NK-92 (cell line): ENCODE measurements at regions not wholly inside any gene's neighbourhood (a gene's known extent, or its start where the extent isn't known, plus 50 kb on each side); places are given as distances from the start of the nearest gene placed in this dataset.
"Not testable (repeated sequence)": the region's sequence is repeated elsewhere in the genome, so short reads cannot be mapped to it uniquely, and the experiment has no call there.

Experiments
- DNase-seq: peaks from one replicate; lab custom pipeline; 2025; ENCODE audit not compliant: unreplicated experiment; lab: John Stamatoyannopoulos, UW

- DNase-seq = no peak
These were observed 175.2 kb upstream of the SMARCA2 start for GRCh38 chr9:1839909-1840308.

DNA sequence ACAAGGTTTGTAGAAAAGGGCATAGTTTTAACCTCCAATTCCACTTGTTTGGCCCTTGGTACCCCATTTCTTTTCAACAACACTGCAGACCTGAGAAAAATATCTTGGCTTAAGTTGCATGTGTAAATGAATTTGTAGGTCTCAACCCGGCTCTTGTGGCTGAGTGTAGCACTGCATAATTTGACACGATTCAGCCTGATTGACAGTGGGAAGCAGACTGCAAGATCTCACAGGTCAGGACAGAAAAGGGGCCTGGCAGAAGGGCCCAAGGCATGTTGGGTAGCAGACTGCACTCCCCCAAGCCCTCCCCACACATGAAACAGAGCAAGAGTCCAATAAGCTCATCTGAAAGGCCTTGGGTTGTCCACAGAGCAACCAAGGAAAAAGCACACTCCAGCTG, 169.7 kb upstream of the SMARCA2 start:
- no peak for DNase-seq

DNA sequence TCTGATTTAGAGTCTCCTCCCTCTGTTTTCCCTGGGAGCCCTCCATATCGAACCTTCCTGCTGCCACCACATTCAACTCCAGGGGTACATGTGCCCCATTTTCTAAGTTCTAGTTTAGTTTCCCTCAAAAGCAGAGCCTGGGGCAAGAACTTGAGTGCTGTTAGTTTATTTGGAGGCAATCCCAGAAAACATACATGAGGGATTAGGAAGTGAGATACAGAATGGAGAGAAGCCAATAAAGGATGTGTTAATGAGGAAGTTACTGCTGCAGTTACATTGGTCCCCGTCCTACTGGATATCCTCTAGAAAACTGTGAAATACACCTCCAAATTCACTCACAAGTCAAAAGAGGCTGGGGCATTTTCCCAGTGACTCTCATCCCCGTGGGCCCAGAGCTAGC, 159.4 kb upstream of the SMARCA2 start:
- no peak for DNase-seq

GRCh38 chr9:1857808-1858207, 157.3 kb upstream of the SMARCA2 start:
- DNase-seq = no peak

DNA sequence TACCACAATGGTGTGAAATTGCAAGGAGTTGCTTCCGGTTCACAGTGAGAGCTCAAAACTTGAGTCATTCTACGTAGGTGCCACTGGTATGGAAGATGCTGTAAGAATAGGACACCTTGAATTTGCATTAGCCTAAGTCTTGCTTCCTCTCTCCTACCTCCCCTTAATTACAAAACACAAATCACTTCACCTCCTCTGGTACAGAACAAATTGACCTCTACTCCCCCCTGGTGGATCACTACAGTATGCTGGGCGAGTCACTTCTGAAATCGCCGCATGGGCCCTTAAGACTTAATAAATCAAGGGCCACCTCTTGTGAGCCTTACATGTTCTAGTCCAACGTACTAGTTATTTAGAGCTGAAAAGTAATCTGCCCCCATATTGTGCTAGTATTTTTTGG, 145.3 kb upstream of the SMARCA2 start:
- peak; percentile 4 for DNase-seq

DNA sequence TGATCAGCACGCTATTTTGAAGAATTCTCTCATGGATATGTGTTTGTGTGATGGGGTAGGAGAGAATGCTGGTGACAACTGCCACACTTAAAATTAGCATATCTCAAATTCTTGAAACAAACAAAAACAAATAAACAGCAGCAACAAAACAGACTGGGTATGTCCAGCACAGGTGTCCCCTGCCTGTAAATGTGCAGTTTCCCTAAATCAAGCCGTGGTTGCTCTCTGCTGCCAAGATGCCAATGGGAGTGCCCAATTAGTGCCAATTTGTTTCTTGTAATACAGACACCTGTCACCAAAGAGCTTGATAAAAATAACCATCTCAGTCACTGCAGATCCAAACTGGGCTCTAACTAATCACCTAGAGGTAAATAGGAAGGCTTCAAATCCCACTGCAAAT, 144.2 kb upstream of the SMARCA2 start:
- no peak for DNase-seq

- no peak for DNase-seq
These were observed 143.3 kb upstream of the SMARCA2 start for GRCh38 chr9:1871626-1872419.

DNA sequence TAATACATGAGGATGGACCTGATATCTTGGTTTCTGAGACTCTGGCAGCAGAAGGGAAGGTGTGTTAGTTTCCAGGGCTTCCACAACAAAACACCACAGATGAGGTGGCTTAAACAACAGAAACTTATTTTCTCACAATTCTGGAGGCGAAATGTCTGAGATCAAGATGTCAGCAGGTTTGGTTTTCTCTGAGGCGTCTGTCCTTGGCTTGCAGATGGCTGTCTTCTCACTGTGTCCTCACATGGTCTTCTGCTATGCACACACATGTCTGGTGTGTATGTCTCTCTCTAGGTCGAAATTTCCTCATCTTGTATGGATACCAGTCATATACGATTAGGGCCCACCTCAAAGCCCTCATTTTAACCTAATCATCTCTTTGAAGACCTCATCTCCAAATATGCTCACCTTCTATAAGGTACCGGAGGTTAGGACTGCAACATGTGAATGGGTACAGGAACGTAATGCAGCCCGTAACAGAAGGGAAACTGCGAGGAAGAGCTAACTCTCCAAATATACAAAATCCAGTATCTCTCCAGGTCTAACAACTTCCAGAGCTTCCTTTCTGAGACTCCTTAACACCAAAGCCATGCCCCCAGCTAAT, 139.8 kb upstream of the SMARCA2 start:
- DNase-seq = no peak

- no peak for DNase-seq
These were observed 139.2 kb upstream of the SMARCA2 start for GRCh38 chr9:1875921-1876448.

DNA sequence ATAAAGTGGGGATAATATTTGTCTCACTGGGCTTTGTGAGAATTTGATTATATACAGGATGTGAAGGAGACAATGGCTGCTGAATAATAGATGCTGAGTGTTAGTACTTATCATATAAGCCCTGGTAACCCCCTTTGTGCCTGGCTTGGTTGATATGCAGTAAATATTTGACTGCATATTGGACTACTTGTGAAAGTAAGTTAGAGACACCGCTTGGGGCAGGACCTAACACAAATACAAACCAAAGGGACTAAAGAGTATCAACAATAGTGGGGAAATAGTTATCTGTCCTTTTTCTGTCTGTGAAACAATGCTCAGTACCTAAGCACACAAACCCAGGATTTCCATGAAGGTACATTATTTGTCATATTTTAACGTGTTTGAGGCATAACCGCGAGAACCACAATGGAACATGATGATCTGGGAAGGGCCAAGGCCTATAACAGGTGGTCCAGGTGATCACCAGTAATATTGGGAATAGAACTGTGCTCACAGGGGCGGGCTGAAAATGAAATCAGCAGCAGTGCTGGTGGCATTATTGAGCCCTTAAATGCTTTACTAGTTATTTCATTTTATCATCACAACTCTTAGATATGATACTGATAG, 138.2 kb upstream of the SMARCA2 start:
- no peak for DNase-seq

DNA sequence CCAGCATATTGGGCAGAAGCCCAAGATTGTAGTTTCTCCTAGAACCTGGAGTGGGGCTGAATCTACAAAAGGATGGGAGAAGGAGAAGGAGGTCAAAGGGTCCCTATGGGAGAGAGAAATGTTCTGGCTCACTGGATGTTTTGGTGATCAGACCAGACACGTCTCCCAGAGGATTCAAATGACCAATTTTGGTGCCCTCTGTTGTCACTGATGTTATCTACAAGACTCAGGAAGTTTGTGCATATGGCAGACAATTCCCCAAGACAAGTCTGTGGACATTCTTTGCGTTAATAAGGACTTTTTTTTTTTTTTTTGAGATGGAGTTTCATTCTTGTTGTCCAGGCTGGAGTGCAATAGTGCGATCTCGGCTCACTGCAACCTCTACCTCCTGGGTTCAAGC, 137.2 kb upstream of the SMARCA2 start:
- no peak for DNase-seq

DNA sequence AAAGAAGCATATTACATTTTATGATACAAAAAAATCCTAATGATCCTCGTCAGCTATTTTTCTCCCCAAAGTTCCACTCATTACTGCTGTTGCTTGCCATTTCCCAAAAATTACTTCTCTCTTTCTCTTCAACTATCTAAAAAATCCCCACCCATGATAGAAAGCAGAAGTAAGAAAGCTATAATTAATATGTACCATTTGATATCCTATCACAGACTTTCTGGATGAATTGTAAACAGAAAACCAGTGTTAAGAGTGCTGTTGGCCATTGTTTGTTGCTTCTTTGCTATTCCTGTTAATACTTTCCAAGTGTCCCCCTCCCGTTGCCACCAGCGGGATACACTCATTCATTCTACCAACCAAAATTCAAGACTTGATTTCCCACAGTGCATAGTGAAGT, 136.3 kb upstream of the SMARCA2 start:
- no peak for DNase-seq

GRCh38 chr9:1879501-1879900, 135.6 kb upstream of the SMARCA2 start:
- no peak for DNase-seq

DNA sequence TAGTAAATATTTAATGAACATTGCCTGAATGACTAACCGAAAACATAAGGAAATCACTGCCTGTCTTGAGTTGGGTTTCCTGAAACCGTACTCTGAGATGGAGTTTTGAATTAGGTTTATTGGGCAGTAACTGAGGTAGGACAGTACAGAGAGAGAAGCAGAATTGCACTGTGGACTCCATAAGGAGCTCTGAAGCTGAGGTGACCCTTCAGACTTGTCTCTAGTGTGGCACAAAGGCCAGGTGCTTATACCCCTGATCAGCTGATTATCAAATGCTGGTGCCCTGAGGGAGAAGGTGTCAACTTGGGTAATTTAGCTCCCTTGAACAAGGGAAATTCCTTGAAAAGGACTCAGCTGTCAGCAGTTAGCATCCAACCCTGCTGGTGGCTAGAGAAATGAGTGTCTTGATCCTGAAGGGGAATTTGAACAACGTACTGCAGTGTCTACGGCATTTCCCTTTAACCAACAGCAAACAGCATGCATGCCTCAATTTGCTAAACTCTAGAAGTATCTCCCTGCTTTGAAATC, 135.0 kb upstream of the SMARCA2 start:
- DNase-seq = no peak

DNA sequence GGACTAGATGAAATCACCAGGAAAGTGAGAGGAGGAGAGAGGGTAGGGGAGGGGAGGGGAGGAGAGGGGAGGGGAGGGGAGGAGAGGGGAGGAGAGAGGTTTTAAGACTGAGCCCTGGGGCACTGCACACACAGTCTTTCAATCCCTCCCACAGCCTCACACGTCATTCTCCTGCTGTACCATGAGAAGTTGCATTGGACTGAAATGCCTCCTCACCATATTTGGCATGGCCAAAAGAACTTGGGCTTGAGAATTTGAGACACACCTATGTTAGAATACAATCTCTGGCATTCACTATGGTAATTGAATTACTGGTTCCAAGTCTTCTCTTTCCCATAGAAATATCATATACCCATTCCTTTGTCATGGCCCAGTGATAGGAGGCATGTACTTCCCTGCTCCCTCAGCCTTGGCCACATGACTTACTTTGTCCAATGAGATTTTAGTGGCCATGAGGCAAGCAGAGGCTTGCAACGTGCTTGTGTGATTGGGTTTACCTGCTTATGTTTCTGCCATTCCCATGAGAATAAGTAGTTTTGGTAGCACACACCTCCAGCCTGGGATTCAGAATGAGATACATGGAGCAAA, 133.3 kb upstream of the SMARCA2 start:
- DNase-seq = no peak

GRCh38 chr9:1882711-1883403, 132.3 kb upstream of the SMARCA2 start:
- no peak for DNase-seq

GRCh38 chr9:1890201-1890600, 124.9 kb upstream of the SMARCA2 start:
- DNase-seq = no peak

GRCh38 chr9:1890816-1891215, 124.3 kb upstream of the SMARCA2 start:
- no peak for DNase-seq

GRCh38 chr9:1903080-1903704, 112.0 kb upstream of the SMARCA2 start:
- DNase-seq = not testable (repeated sequence)

- DNase-seq = no peak
These were observed 107.7 kb upstream of the SMARCA2 start for GRCh38 chr9:1907465-1907864.

DNA sequence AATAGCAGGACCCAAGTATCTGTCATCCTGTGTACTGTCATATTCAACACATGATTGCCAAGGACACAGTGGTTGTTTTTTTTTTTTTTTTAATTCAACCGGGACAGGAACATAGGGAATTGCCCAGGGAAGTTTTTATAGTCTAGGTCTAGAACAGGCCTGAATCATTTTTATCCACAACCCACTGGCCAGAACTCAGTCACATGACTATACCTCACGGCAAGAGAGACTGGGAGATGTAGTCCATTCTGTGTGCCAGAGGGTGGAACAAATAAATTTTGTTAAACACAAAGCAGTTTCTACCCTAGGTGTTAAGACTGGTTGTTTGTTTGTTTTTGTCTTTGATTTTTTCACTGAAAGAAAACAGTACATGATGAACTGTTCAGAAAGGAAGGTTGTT, 105.8 kb upstream of the SMARCA2 start:
- DNase-seq = no peak
